ENCODE measurements at regions not wholly inside any gene's neighbourhood (a gene's known extent, or its start where the extent isn't known, plus 50 kb on each side); places are given as distances from the start of the nearest gene placed in this dataset.

- Histone ChIP-seq H3K9me3 (ENCODE audit: control insufficient read depth, insufficient read depth, low read length) (no peaks in the 10 kb centered on the region), H3K36me3 (ENCODE audit: control insufficient read depth, insufficient read depth, low read length) (no peaks in the 10 kb centered on the region), H3K27ac (ENCODE audit: low read depth, low read length) (no peak overlapping the region), H3K27me3 (ENCODE audit: control insufficient read depth, insufficient read depth, low read length) (no peaks in the 10 kb centered on the region), H3K4me1 (ENCODE audit: control insufficient read depth, insufficient read depth, low read length) (no peaks in the 10 kb centered on the region), H3K4me3 (ENCODE audit: low read depth, low read length) (no peak overlapping the region)
- WGBS (ENCODE audit: insufficient coverage), result 95% methylated on average over 3 of the region's 6 CpGs
- no peak for DNase-seq (ENCODE audit: low read depth in 4 of 6, low spot score in 6 of 6)
Observed at GRCh38 chr17:6005939-6006338, 64.2 kb upstream of the WSCD1 start.

GRCh38 chr17:6011206-6011605 lies 59.0 kb upstream of the WSCD1 start:
- no peak overlapping the region for H3K4me3 ChIP-seq (ENCODE audit: low read depth, low read length)
- no peak for DNase-seq (ENCODE audit: low read depth in 4 of 6, low spot score in 6 of 6)
- no peak overlapping the region for H3K27ac ChIP-seq (ENCODE audit: low read depth, low read length)
- WGBS (ENCODE audit: insufficient coverage), result no CpG with 5 or more reads among the region's 1 CpG
- H3K27me3 ChIP-seq (ENCODE audit: control insufficient read depth, insufficient read depth, low read length), result no peaks in the 10 kb centered on the region
- no peaks in the 10 kb centered on the region for H3K4me1 ChIP-seq (ENCODE audit: control insufficient read depth, insufficient read depth, low read length)
- no peaks in the 10 kb centered on the region for H3K9me3 ChIP-seq (ENCODE audit: control insufficient read depth, insufficient read depth, low read length)
- no peaks in the 10 kb centered on the region for H3K36me3 ChIP-seq (ENCODE audit: control insufficient read depth, insufficient read depth, low read length)

GRCh38 chr17:6018788-6019187 lies 51.4 kb upstream of the WSCD1 start:
- Histone ChIP-seq H3K4me1 (ENCODE audit: control insufficient read depth, insufficient read depth, low read length) (no peaks in the 10 kb centered on the region), H3K27ac (ENCODE audit: low read depth, low read length) (no peak overlapping the region), H3K36me3 (ENCODE audit: control insufficient read depth, insufficient read depth, low read length) (no peaks in the 10 kb centered on the region), H3K27me3 (ENCODE audit: control insufficient read depth, insufficient read depth, low read length) (no peaks in the 10 kb centered on the region), H3K4me3 (ENCODE audit: low read depth, low read length) (no peak overlapping the region), H3K9me3 (ENCODE audit: control insufficient read depth, insufficient read depth, low read length) (no peaks in the 10 kb centered on the region)
- no peak for DNase-seq (ENCODE audit: low read depth in 4 of 6, low spot score in 6 of 6)
- 56% methylated on average over 1 of the region's 1 CpG for WGBS (ENCODE audit: insufficient coverage)

GRCh38 chr17:6019959-6020358 lies 50.2 kb upstream of the WSCD1 start:
- H3K27me3 ChIP-seq (ENCODE audit: control insufficient read depth, insufficient read depth, low read length), result no peaks in the 10 kb centered on the region
- no peaks in the 10 kb centered on the region for H3K4me1 ChIP-seq (ENCODE audit: control insufficient read depth, insufficient read depth, low read length)
- WGBS (ENCODE audit: insufficient coverage), result 100% methylated on average over 1 of the region's 6 CpGs
- no peak overlapping the region for H3K27ac ChIP-seq (ENCODE audit: low read depth, low read length)
- H3K4me3 ChIP-seq (ENCODE audit: low read depth, low read length), result no peak overlapping the region
- no peaks in the 10 kb centered on the region for H3K9me3 ChIP-seq (ENCODE audit: control insufficient read depth, insufficient read depth, low read length)
- no peaks in the 10 kb centered on the region for H3K36me3 ChIP-seq (ENCODE audit: control insufficient read depth, insufficient read depth, low read length)
- no peak for DNase-seq (ENCODE audit: low read depth in 4 of 6, low spot score in 6 of 6)

- Histone ChIP-seq H3K9me3 (ENCODE audit: control insufficient read depth, insufficient read depth, low read length) (no peaks in the 10 kb centered on the region), H3K4me3 (ENCODE audit: low read depth, low read length) (no peak overlapping the region), H3K4me1 (ENCODE audit: control insufficient read depth, insufficient read depth, low read length) (no peaks in the 10 kb centered on the region), H3K27ac (ENCODE audit: low read depth, low read length) (no peak overlapping the region), H3K36me3 (ENCODE audit: control insufficient read depth, insufficient read depth, low read length) (no peaks in the 10 kb centered on the region), H3K27me3 (ENCODE audit: control insufficient read depth, insufficient read depth, low read length) (no peaks in the 10 kb centered on the region)
- WGBS (ENCODE audit: insufficient coverage), result 81% methylated on average over 3 of the region's 3 CpGs
- DNase-seq (ENCODE audit: low read depth in 4 of 6, low spot score in 6 of 6), result no peak
Observed at GRCh38 chr17:6020376-6021010, 49.7 kb upstream of the WSCD1 start.

Data from spinal cord (tissue), 9 donors.